HepG2 (cell line): ENCODE measurements at regions not wholly inside any gene's neighbourhood (a gene's known extent, or its start where the extent isn't known, plus 50 kb on each side); places are given as distances from the start of the nearest gene placed in this dataset.

Experiments used
- ATAC-seq: fragments of 200-7000 bp; cut with Tn5 transposase; 3 replicates; pipeline ENCODE4 v1.9.1; 2020; ENCODE audit warnings: mild to moderate bottlenecking, moderate library complexity
- BruUV-seq: library from RNA; stranded (reverse); fragments of 400-500 nt; replicated peaks from 2 replicates; lab custom pipeline; 2021; lab: Mats Ljungman, UMichigan
- CTCF ChIA-PET: fragments of 300-600 bp; formaldehyde crosslinking; extraction: SDS; loops from one replicate; lab custom pipeline; 2021; ENCODE audit warnings: low total read pairs, inconsistent platforms, low intra/inter-chr PET ratio; lab: Yijun Ruan, JAX
- POLR2A ChIA-PET: fragments of 350-600 bp; sonication (Branson Sonifier 250); formaldehyde crosslinking; loops from one replicate; lab custom pipeline; 2020; ENCODE audit warnings: antibody characterized with exemption, inconsistent platforms; lab: Yijun Ruan, JAX
- DNase-seq: peaks from one replicate; pipeline ENCODE4 v3.0.0-alpha.2; 2015; ENCODE audit warnings: low spot score
- FAIRE-seq: peaks from 3 replicates; lab custom pipeline; 2011; peaks lifted over from hg19 to GRCh38; lab: Jason Lieb, UNC
- H2AFZ ChIP-seq: one replicate; pipeline ENCODE4 v1.6.1; 2011; ENCODE audit warnings: low read length, inconsistent platforms
- H3K27ac ChIP-seq: fragments of 300-600 bp; 3 replicates; pipeline ENCODE4 v1.8.0; 2011; ENCODE audit warnings: mixed run types, mild to moderate bottlenecking, mixed read lengths, low read length, inconsistent platforms; ENCODE audit not compliant: insufficient read depth; ENCODE audit errors: extremely low read length
- H3K27me3 ChIP-seq, 2 experiments: fragments of 200-600 bp in 1 of 2; 2 replicates in 1 of 2; 3 replicates in 1 of 2; pipeline versions ENCODE4 v1.6.0 to v1.8.0; 2011; ENCODE audit warnings: low read length in 2 of 2, mild to moderate bottlenecking in 2 of 2, moderate library complexity in 2 of 2, inconsistent platforms in 1 of 2; ENCODE audit not compliant: insufficient read depth in 2 of 2, control insufficient read depth in 1 of 2
- H3K36me3 ChIP-seq, 2 experiments: fragments of 200-600 bp in 1 of 2; replicated peaks in 1 of 2; 2 replicates in 1 of 2; 3 replicates in 1 of 2; pipeline versions ENCODE4 v1.5.1 to v1.8.0; 2011; ENCODE audit warnings: low read length in 2 of 2, inconsistent platforms in 1 of 2; ENCODE audit not compliant: insufficient read depth in 2 of 2, control insufficient read depth in 1 of 2
- H3K4me1 ChIP-seq: 2 replicates; pipeline ENCODE4 v1.5.1; 2012; ENCODE audit warnings: low read length, inconsistent platforms; ENCODE audit not compliant: insufficient read depth
- H3K4me2 ChIP-seq: 2 replicates; pipeline ENCODE4 v1.6.0; 2011; ENCODE audit warnings: low read depth, low read length, inconsistent platforms
- H3K4me3 ChIP-seq, 3 experiments: fragments of 200-600 bp in 1 of 3; sonication (generic), shearing (Covaris generic) in 1 of 3; replicated peaks in 1 of 3; 2 replicates each; pipeline ENCODE4 v1.5.1; 2011 to 2016; ENCODE audit warnings: low read length in 3 of 3, inconsistent platforms in 2 of 3, low read depth in 2 of 3, mild to moderate bottlenecking in 2 of 3, control low read depth in 1 of 3, mixed read lengths in 1 of 3; ENCODE audit not compliant: insufficient read depth in 1 of 3
- H3K79me2 ChIP-seq: one replicate; pipeline ENCODE4 v1.6.1; 2011; ENCODE audit warnings: low read length, inconsistent platforms; ENCODE audit not compliant: insufficient read depth
- H3K9ac ChIP-seq: 2 replicates; pipeline ENCODE4 v1.6.0; 2011; ENCODE audit warnings: mild to moderate bottlenecking, low read depth, low read length, inconsistent platforms; ENCODE audit not compliant: insufficient read depth
- H3K9me3 ChIP-seq: 2 replicates; pipeline ENCODE4 v1.5.1; 2012; ENCODE audit warnings: mild to moderate bottlenecking, low read length
- H4K20me1 ChIP-seq: 2 replicates; pipeline ENCODE4 v1.6.0; 2011; ENCODE audit warnings: inconsistent platforms, mild to moderate bottlenecking, low read length, moderate library complexity; ENCODE audit not compliant: insufficient read depth
- CEBPG ChIP-seq: IDR thresholded peaks from 2 replicates; pipeline ENCODE4 v1.6.1; 2016
- EHMT2 ChIP-seq: fragments of 200-600 bp; sonication (generic); IDR thresholded peaks from 2 replicates; pipeline ENCODE4 v1.7.0; 2017; ENCODE audit warnings: antibody characterized with exemption, low read depth, low read length, borderline replicate concordance
- ERF ChIP-seq: IDR thresholded peaks from 2 replicates; pipeline ENCODE4 v1.6.1; 2018; ENCODE audit warnings: missing biosample characterization, missing genetic modification reagents
- HBP1 ChIP-seq: IDR thresholded peaks from 2 replicates; pipeline ENCODE4 v1.6.1; 2016; ENCODE audit warnings: low read depth, control low read depth
- JUN ChIP-seq: sonication (generic); formaldehyde crosslinking; IDR thresholded peaks from 2 replicates; pipeline ENCODE4 v1.4.0; 2020; ENCODE audit warnings: mild to moderate bottlenecking, missing genetic modification reagents
- NKX3-1 ChIP-seq: sonication (generic); formaldehyde crosslinking; IDR thresholded peaks from 2 replicates; pipeline ENCODE4 v1.5.0; 2020; ENCODE audit warnings: missing genetic modification reagents
- NR2C2 ChIP-seq: sonication (generic); formaldehyde crosslinking; IDR thresholded peaks from 2 replicates; pipeline ENCODE4 v1.4.0; 2020; ENCODE audit warnings: missing genetic modification reagents, mild to moderate bottlenecking, moderate library complexity, borderline replicate concordance
- SALL1 ChIP-seq: sonication (generic); formaldehyde crosslinking; IDR thresholded peaks from 2 replicates; pipeline ENCODE4 v1.8.0; 2022; ENCODE audit warnings: mild to moderate bottlenecking, missing genetic modification reagents
- TEAD2 ChIP-seq: sonication (generic); formaldehyde crosslinking; IDR thresholded peaks from 2 replicates; pipeline ENCODE4 v1.9.0; 2021; ENCODE audit warnings: missing genetic modification reagents
- TEF ChIP-seq: sonication (generic); formaldehyde crosslinking; IDR thresholded peaks from 2 replicates; pipeline ENCODE4 v1.5.0; 2020; ENCODE audit warnings: missing genetic modification reagents
- ZC3H13 ChIP-seq: sonication (generic); formaldehyde crosslinking; IDR thresholded peaks from 2 replicates; pipeline ENCODE4 v1.8.1; 2023; ENCODE audit warnings: mild to moderate bottlenecking, missing genetic modification reagents, moderate library complexity
- ZMAT3 ChIP-seq: sonication (generic); formaldehyde crosslinking; conservative IDR thresholded peaks from 2 replicates; pipeline ENCODE4 v1.7.0; 2021; ENCODE audit warnings: missing genetic modification reagents
- ZNF430 ChIP-seq: sonication (generic); formaldehyde crosslinking; IDR thresholded peaks from 2 replicates; pipeline ENCODE4 v1.9.0; 2021; ENCODE audit warnings: mild to moderate bottlenecking, missing genetic modification reagents
- ZNF574 ChIP-seq: sonication (generic); formaldehyde crosslinking; IDR thresholded peaks from 2 replicates; pipeline ENCODE4 v1.4.0; 2020; ENCODE audit warnings: missing genetic modification reagents
- ZNF788 ChIP-seq: sonication (generic); formaldehyde crosslinking; IDR thresholded peaks from 2 replicates; pipeline ENCODE4 v1.5.0; 2020; ENCODE audit warnings: mild to moderate bottlenecking, missing genetic modification reagents, borderline replicate concordance
- ZSCAN9 ChIP-seq: IDR thresholded peaks from 2 replicates; pipeline ENCODE4 v1.6.1; 2016; ENCODE audit warnings: borderline replicate concordance
- WGBS: methylation state at CpG from one replicate; pipeline ENCODE4 v1.1.6; 2017; ENCODE audit warnings: low lambda C conversion rate; 5-methylcytosine and 5-hydroxymethylcytosine counted together
- in situ Hi-C: cut with HindIII; loops from 2 replicates; pipeline ENCODE4 v1.10.0; 2017; ENCODE audit warnings: low pct_unique_long_range_greater_than_20kb; ENCODE audit not compliant: extremely low pct_ligation_motif_present
- intact Hi-C: fragments of 100-400 bp; cut with micrococcal nuclease; formaldehyde crosslinking; loops from one replicate; pipeline ENCODE4 v1.10.0; 2022; ENCODE audit not compliant: unreplicated experiment
- TF ChIP-seq, protein P1 (sequence below), 2 experiments: IDR thresholded peaks; 2 replicates each; pipeline ENCODE4 v1.6.1; 2011 to 2012; ENCODE audit warnings: low read length in 2 of 2, borderline replicate concordance in 1 of 2, low read depth in 1 of 2, mild to moderate bottlenecking in 1 of 2, moderate library complexity in 1 of 2

GRCh38 chr5:175321927-175322532 is 122.0 kb downstream of the DRD1 start:
- ChIA-PET CTCF (no interaction called here), POLR2A (no interaction called here)
- TF ChIP-seq ZNF574 (CRISPR knock-in tag) (0 out of 2 replicates have a peak, but pooled peaks have one; percentile 25), ERF (CRISPR knock-in tag) (0 out of 2 replicates have a peak, but pooled peaks have one; percentile 42), NR2C2 (no peak), HBP1 (0 out of 2 replicates have a peak, but pooled peaks have one; percentile 69), ZC3H13 (CRISPR knock-in tag) (no peak), ZMAT3 (CRISPR knock-in tag) (0 out of 2 replicates have a peak, but pooled peaks have one; percentile 33), ZSCAN9 (CRISPR knock-in tag) (0 out of 2 replicates have a peak, but pooled peaks have one; percentile 70), JUN (CRISPR knock-in tag) (no peak), NKX3-1 (CRISPR knock-in tag) (0 out of 2 replicates have a peak, but pooled peaks have one; percentile 39), EHMT2 (peak; percentile 97), TEF (no peak), CEBPG (CRISPR knock-in tag) (no peak), ZNF788 (CRISPR knock-in tag) (no peak), ZNF430 (CRISPR knock-in tag) (peak; percentile 46; the same call in 1 of the 2 replicates), SALL1 (CRISPR knock-in tag) (peak; percentile 39), TEAD2 (CRISPR knock-in tag) (no peak)
- TF ChIP-seq, protein P1, sequence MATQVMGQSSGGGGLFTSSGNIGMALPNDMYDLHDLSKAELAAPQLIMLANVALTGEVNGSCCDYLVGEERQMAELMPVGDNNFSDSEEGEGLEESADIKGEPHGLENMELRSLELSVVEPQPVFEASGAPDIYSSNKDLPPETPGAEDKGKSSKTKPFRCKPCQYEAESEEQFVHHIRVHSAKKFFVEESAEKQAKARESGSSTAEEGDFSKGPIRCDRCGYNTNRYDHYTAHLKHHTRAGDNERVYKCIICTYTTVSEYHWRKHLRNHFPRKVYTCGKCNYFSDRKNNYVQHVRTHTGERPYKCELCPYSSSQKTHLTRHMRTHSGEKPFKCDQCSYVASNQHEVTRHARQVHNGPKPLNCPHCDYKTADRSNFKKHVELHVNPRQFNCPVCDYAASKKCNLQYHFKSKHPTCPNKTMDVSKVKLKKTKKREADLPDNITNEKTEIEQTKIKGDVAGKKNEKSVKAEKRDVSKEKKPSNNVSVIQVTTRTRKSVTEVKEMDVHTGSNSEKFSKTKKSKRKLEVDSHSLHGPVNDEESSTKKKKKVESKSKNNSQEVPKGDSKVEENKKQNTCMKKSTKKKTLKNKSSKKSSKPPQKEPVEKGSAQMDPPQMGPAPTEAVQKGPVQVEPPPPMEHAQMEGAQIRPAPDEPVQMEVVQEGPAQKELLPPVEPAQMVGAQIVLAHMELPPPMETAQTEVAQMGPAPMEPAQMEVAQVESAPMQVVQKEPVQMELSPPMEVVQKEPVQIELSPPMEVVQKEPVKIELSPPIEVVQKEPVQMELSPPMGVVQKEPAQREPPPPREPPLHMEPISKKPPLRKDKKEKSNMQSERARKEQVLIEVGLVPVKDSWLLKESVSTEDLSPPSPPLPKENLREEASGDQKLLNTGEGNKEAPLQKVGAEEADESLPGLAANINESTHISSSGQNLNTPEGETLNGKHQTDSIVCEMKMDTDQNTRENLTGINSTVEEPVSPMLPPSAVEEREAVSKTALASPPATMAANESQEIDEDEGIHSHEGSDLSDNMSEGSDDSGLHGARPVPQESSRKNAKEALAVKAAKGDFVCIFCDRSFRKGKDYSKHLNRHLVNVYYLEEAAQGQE (IDR thresholded peaks at IDR 0.05; ENCODE audit: borderline replicate concordance in 1 of 2, low read depth in 1 of 2, low read length in 2 of 2): peak; percentile 96 to 97

More at GRCh38 chr5:175321927-175322532, 122.0 kb downstream of the DRD1 start:
- no peaks in the 10 kb centered on the region for H3K9me3 ChIP-seq
- intact Hi-C loops (no loop called here), in situ Hi-C loops (no loop called here)
- BruUV-seq: no TSS peak
- H3K27ac ChIP-seq: no peak overlapping the region
- no peaks in the 10 kb centered on the region for H4K20me1 ChIP-seq
- H3K36me3 ChIP-seq: no peaks in the 10 kb centered on the region
- no peaks in the 10 kb centered on the region for H3K4me1 ChIP-seq
- H3K79me2 ChIP-seq: no peaks in the 10 kb centered on the region
- H3K27me3 ChIP-seq: no peaks in the 10 kb centered on the region; a peak in 1 of 5 replicates
- ATAC-seq (no peak), FAIRE-seq (no peak), DNase-seq (peak; percentile 28)
- H3K9ac ChIP-seq: no peak overlapping the region
- H3K4me3 ChIP-seq: no peak overlapping the region
- no peak overlapping the region for H3K4me2 ChIP-seq
- 22% methylated on average over 3 of the region's 3 CpGs for WGBS
- no peak overlapping the region for H2AFZ ChIP-seq
